ENCODE measurements at regions not wholly inside any gene's neighbourhood (a gene's known extent, or its start where the extent isn't known, plus 50 kb on each side); places are given as distances from the start of the nearest gene placed in this dataset.
A peak's percentile ranks its signal among the peaks of the same experiment; 100 is the strongest.

GRCh38 chr5:5688194-5688924 is 265.9 kb downstream of the ICE1 start:
- WGBS, 2 experiments (ENCODE audit: extremely low coverage in 1 of 2, insufficient coverage in 1 of 2, insufficient read length in 1 of 2, insufficient replicate concordance in 2 of 2, low coverage in 1 of 2, low lambda C conversion rate in 2 of 2, missing lambda C conversion rate in 1 of 2) = 92% methylated on average over 8 of the region's 8 CpGs; no CpG with 5 or more reads in 1 of the 2 experiments
- no peak overlapping the region for H3K18ac ChIP-seq (ENCODE audit: extremely low read depth, low read length)
- H3K23me2 ChIP-seq (ENCODE audit: low read depth, low read length) = no peaks in the 10 kb centered on the region
- no peak overlapping the region for H2BK5ac ChIP-seq (ENCODE audit: low read depth, low read length)
- H3K4me2 ChIP-seq (ENCODE audit: insufficient read depth in 1 of 2, low read depth in 2 of 2, low read length in 2 of 2) = no peak overlapping the region
- no peak overlapping the region for H3K27ac ChIP-seq (ENCODE audit: low read depth, low read length)
- H3K36me3 ChIP-seq (ENCODE audit: control insufficient read depth in 2 of 4, insufficient read depth in 4 of 4, low read length in 3 of 4) = no peaks in the 10 kb centered on the region
- no peaks in the 10 kb centered on the region for H3K27me3 ChIP-seq (replicated peaks in 1 of 4; ENCODE audit: control insufficient read depth in 3 of 4, extremely low read depth in 1 of 4, insufficient read depth in 3 of 4, low read length in 3 of 4)
- no peak overlapping the region for H4K5ac ChIP-seq (ENCODE audit: insufficient read length, low read depth, low read length)
- no peak overlapping the region for H2BK12ac ChIP-seq (ENCODE audit: low read depth, low read length)
- TF ChIP-seq YY1 (IDR thresholded peaks at IDR 0.05; ENCODE audit: low read depth, low read length) = no peak
- TF ChIP-seq RFX5 (IDR thresholded peaks at IDR 0.05; ENCODE audit: borderline replicate concordance, low read depth, low read length) = no peak
- no peak for TF ChIP-seq POLR2AphosphoS5 (IDR thresholded peaks at IDR 0.05; ENCODE audit: low read depth, low read length)
- no peak for TF ChIP-seq USF2 (IDR thresholded peaks at IDR 0.05; ENCODE audit: low read length)
- no peak for TF ChIP-seq JUND (IDR thresholded peaks at IDR 0.05; ENCODE audit: low read length)
- TF ChIP-seq CBX8 (IDR thresholded peaks at IDR 0.05; ENCODE audit: borderline replicate concordance, low read depth, low read length) = no peak
- TF ChIP-seq SRF (IDR thresholded peaks at IDR 0.05; ENCODE audit: low read depth, low read length) = no peak
- TF ChIP-seq CEBPB (IDR thresholded peaks at IDR 0.05; ENCODE audit: low read depth, low read length) = no peak
- TF ChIP-seq EZH2 (IDR thresholded peaks at IDR 0.05; ENCODE audit: low read depth, low read length, severe bottlenecking) = no peak
- TF ChIP-seq HDAC6 (IDR thresholded peaks at IDR 0.05; ENCODE audit: low read depth, low read length) = no peak
- TF ChIP-seq NANOG (IDR thresholded peaks at IDR 0.05; ENCODE audit: insufficient read depth, low read depth, low read length, poor library complexity, severe bottlenecking) = no peak
- H2BK20ac ChIP-seq (ENCODE audit: low read length) = no peak overlapping the region
- no peak overlapping the region for H2BK15ac ChIP-seq (ENCODE audit: low read length)
- no peak overlapping the region for H3K23ac ChIP-seq (ENCODE audit: insufficient read length)
- no peak for FAIRE-seq
- ChIA-PET POLR2A (ENCODE audit: partially characterized antibody) (no interaction called here), CTCF (ENCODE audit: partially characterized antibody) (interaction anchor here (0.6 to 1.8 kb wide), 2 partner anchors 197 to 198 kb away, joined by 3 to 4 read pairs; no protein-coding TSS in a partner anchor)
- no peaks in the 10 kb centered on the region for H4K20me1 ChIP-seq (replicated peaks in 1 of 2; ENCODE audit: control insufficient read depth in 1 of 2, insufficient read depth in 2 of 2, low read length in 2 of 2)
- no peaks in the 10 kb centered on the region for H3K79me2 ChIP-seq (ENCODE audit: control insufficient read depth in 1 of 2, insufficient read depth in 2 of 2, low read length in 2 of 2)
- H2BK120ac ChIP-seq (replicated peaks; ENCODE audit: low read depth, low read length) = no peak overlapping the region
- H3K56ac ChIP-seq (replicated peaks; ENCODE audit: insufficient read length, low read depth, low read length) = no peak overlapping the region
- H3K4ac ChIP-seq (replicated peaks; ENCODE audit: insufficient read length, low read depth, low read length) = no peak overlapping the region
- H4K91ac ChIP-seq (replicated peaks; ENCODE audit: insufficient read length, low read length) = no peak overlapping the region
- no peak overlapping the region for H3K9ac ChIP-seq (replicated peaks in 1 of 4; ENCODE audit: extremely low read depth in 1 of 4, low read depth in 3 of 4, low read length in 3 of 4)
- DNase-seq (ENCODE audit: low read depth in 1 of 2, low spot score in 2 of 2) = no peak
- H3K4me1 ChIP-seq (replicated peaks in 1 of 4; ENCODE audit: control insufficient read depth in 3 of 4, insufficient read depth in 4 of 4, low read length in 3 of 4) = no peaks in the 10 kb centered on the region
- H2AK5ac ChIP-seq (ENCODE audit: low read depth, low read length) = no peak overlapping the region
- peak overlapping the region; percentile 74 for H2AFZ ChIP-seq (ENCODE audit: low read length)
- no peak overlapping the region for H3K14ac ChIP-seq (ENCODE audit: insufficient read length)
- H3K9me3 ChIP-seq (ENCODE audit: insufficient read depth in 2 of 2, low read depth in 1 of 2, low read length in 1 of 2) = 0 out of 4 replicates have a peak, but pooled peaks cover 0 to 2% of the 10 kb centered on the region in 2 experiments
- H3K4me3 ChIP-seq (ENCODE audit: extremely low read depth in 1 of 4, insufficient read depth in 2 of 4, low read depth in 3 of 4, low read length in 4 of 4) = no peak overlapping the region
- H4K8ac ChIP-seq (ENCODE audit: extremely low read depth, insufficient read depth, low read length) = no peak overlapping the region
- no peaks in the 10 kb centered on the region for H3K79me1 ChIP-seq (ENCODE audit: low read depth, low read length)

All from H1 (cell line).